NCI-H69 (cell line): ENCODE measurements at regions not wholly inside any gene's neighbourhood (a gene's known extent, or its start where the extent isn't known, plus 50 kb on each side); places are given as distances from the start of the nearest gene placed in this dataset.

ENCODE experiments used
- DNase-seq: peaks from one replicate; lab custom pipeline; 2025; lab: John Stamatoyannopoulos, UW

DNA sequence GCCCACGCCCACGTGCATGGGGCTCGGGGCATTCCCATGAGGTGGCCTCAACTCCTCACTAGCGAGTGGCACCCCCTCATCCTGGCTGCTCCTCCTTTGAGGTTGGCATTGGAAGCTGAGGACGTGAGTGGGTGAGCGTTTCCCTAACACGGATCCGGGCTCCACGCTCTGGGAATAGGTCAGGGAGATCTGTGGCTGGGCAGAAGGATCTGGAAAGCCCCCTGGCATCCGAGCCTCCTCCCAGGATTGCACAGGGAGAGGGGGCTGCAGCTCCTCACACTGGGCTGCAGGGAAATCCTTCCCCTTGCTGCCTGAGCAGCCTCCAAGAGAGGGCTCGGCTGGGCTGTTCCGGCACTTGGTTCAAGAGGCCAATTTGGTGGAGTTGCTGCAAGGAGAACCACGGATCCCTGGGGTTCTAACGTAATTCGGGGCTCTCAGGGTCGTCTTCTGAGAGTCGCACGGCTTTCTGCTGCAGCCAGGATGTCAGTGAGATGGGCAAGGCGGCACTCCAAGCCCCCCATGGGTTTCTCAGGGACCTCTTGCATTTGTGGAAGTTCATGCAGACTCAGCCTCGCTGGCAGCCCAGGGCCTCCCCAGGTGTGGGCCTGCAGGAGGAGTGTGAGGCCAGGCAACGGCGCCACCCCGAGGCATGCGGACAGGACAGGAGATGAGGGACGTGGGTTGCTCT, 1119.0 kb downstream of the BRD1 start:
- no peak for DNase-seq

DNA sequence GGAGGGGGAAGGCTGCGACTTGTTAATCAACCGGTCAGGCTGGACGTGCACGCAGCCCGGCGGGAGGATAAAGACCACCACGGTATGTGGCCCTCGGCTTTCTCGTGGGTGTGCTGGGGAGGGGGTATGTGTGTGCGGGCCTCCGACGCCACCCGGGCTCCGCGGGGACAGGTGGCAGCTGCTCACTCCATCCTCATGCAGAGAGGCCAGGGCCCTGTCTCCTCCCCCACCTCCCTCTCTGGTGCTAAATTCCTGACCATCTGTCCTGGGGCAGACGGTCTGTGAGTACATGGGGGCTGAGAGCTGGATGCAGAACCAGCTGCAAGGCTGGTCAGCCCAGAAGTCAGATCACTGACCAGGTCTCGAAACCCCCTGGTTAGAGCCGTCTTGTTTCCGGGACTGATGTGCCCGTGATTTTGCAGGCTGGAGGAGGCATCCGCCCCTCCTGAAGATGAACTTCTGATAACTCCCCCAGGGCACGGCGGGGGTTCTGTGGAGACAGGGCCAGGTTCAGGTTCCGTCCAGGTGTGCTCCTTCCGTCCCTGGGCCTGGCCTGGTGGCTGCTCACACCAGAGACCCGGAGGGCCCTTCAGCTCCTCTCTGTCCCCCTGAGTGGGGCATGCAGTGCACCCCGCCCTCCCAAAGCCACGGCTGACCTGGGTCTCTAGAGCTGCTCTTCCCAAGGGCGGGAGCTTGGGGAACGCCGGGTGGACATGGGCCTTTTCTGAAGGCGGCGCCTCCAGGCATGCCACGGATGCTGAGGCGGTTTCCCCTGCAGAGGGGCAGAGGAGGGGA, 1119.7 kb downstream of the BRD1 start:
- DNase-seq, result no peak

DNA sequence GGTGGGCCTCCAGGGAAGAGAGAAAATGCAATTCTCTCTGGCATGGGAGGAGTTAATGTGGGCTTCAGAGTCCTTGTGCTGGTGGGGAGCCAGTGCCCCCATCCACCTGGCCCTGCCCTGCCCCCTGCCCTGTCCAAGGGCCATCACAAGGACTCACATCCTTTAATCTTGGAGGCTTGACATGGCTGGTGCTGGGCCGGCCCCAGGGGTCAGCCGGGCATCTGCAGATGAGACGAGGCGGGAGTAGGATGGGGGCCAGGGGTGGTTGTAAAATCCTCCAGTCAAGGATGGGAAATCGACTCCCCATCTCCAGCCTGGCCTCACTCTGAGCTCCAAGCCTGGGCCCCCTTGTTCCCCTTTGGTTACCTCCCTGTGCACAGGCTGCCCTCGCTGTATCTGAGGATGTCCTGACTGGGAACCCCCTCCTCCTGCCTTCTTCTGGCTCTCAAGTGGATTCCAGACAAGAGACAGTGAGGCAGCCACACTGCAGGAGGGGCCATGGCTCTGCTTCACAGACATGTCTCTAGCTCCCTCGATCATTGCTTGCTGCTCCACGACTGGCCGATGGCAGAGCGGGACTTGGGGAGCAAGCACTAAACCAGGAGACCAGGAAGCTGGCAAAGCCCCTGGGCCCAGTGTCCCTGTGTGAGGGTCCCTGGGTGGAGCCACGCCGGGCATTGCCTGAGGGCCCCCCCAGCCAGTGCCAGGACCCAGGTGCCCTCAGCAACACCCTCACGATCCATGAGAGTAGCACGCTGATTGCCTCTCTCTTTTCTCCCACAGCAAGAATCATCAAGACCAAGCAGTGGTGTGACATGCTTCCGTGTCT, 1120.5 kb downstream of the BRD1 start:
- no peak for DNase-seq

DNA sequence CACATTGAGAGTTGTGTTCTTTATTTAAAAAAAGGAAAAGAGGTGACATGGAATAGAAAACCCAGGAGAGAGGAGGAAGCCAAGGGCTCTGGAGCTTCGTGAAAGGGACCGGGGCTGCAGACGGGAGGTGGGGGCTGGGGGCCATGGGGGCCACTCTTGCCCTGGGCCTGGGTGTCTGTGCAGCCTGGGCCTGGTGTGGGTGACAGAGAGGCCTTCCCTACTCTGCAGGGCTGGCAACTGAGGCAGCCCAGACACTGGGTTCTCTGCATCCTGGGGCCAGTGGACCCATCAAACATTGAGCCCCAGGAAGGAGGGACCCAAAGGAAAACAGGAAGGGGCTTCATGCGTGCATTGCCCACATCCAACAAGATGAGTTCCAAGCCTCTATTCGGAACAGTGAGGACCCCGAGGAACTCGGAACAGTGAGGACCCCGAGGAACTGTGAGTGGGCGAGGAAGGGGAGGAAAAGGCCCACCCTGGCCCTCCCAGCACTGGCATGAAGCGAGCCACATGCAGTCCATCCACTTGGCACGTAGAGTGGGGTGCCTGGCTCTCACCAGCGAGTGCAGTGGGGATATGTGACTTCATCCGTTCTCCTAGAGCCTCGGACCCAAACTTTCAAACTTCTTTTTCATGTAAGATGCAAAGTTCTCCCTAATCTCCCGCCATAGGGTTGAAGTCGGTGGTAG, 1121.6 kb downstream of the BRD1 start:
- DNase-seq, result no peak

DNA sequence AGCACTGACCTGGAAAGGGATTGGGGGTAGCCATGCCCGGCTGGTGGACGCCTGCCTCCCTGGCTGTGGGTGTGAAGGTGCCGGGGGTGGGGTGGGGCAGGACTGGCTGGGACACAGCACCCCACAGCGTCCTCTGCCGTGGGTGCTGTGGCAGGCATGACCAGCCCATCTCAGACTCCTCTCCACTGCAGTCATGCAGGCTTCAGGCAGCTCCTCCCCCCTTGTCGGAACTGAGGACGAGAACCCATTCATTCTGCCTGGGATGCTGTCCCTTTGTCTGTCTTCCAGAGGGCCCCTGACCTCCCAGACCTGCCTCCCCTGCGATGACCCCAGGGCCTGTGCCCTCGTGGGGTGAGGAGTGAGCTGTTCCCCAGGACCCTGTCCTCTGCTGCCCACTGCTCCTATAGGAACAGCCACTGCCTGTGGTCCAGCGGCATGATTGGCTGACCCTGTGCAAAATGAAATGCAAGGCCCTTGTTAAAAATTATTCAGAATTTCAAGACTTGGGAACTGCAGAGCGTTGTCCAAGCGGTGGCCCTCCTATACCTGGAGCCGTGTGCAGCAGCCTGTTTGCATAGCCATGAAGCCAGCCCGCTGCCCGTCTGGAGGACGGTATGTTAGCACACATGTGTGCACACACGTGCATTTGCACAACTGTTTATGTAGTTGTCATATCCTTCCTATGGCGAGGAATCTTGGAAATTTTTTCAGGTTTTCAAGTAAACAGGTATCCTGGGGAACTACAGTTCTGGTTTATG, 1122.3 kb downstream of the BRD1 start:
- no peak for DNase-seq

DNA sequence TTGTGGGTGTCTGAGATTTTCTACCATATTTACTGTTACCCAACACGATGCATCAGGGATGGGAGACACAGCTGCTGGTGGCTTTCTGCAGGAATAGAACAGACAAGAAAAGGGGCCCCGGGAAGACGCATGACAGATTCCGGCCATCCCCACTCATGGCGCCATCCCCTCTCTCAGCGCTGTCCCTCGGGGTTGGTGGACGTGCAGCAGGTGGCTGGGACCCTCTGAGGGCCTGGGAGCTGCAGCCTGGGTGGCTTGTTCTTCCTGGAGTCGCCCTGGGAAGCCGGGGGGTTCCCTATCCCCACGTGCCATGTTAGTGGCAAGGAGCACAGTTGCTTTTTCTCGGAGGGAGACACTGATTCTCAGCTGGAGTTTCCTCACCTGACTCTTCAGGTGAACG, 1123.3 kb downstream of the BRD1 start:
- DNase-seq, result no peak

DNA sequence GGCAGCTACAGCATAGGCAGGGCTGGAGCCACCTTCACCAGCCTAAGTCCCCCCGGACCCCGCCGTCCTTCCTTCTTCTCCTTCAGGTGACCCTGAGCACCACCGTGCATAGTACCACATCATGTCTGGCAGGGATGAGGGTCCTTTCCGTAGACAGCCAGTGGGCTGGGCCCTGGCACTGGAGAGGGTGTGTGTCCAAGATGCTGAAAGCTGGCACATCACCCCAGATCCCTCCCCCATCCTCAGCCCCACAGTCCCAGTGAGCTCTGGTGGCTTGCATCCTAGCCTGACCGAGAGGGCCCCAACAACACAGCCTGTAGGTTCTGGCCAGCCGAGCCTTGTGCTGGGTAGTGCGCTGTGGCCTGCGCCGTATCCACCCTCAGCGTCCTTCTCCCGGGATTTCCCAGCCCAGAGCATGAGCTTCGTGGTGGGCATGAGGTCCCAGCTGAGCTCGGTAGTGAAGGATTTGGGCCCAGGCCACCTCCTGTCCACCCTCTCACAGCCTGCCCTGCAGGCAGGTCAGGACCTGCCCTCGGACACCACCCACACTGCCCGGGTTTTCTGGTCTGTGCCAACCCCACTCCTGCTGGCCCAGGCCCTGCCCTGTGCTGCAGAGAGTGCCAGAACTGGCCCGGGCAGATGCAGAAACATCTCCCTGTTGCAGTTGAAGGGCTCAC, 1124.3 kb downstream of the BRD1 start:
- no peak for DNase-seq

DNA sequence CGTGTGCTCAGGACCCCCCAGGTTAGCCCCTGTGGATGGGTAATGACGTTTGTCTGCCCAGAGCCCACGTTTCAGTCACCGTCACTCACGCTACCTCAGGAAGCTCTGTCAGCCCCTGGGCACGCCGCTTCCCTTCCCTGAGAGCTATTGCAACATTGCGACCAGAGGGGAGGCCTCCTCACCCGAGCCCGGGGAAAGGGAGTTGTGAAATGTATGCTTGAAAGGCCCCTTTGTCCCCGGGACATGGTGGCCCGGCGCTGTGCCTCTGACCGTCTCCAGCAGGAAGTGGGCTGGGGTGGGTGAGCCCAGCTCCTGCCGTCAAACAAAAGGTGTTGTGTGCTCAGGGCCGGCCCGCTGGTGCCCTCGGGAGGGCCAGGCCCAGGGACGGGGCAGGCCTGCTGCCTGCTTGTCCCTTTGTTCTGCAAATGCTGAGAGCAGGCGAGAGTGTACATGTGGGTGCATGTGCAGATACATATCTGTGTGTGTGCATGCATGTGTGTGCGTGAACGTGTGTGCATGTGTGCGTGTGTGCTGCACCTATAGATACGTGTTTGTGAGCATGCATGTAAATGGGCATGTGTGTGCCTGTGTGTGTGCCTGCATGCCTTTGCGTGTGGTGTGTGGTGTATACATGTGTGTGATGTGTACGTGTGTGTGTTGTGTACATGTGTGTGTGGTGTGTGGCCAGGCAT, 1125.0 kb downstream of the BRD1 start:
- DNase-seq, result no peak

DNA sequence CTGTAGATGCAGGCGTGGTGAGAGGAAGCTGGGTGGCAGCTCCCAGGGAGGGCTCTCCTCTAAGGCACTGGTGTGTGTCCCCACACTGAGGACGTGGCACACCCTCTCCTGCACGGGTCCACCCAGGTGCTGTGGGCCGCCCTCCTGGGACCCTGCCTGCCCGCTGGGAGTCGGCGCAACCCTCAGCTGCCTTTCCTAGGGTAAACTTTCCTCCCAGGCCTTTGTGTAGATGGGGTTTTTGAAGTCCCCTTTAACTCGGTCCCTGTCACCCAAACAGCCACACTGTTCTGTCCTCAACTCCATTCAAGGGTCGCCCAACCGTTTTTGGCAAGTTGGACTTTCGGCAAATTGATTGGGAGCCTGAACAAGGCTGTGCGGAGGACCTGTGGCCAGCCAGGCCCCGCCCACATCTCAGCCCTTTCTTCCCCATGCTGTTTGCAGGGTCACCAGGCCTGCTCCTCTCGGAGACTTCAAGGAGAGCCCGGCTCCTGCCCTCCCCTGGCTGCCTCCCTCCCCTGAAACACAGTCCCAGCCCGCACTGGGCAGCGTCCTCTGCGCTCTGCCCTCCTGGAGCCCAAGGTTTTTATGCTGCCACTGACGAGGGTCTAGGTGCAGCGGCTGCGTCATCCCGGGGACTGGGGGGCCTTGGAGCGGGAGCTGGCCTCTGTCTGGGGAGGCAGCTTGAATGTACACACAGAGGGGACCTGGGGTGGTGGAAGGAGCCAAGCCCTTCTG, 1126.2 kb downstream of the BRD1 start:
- no peak for DNase-seq

DNA sequence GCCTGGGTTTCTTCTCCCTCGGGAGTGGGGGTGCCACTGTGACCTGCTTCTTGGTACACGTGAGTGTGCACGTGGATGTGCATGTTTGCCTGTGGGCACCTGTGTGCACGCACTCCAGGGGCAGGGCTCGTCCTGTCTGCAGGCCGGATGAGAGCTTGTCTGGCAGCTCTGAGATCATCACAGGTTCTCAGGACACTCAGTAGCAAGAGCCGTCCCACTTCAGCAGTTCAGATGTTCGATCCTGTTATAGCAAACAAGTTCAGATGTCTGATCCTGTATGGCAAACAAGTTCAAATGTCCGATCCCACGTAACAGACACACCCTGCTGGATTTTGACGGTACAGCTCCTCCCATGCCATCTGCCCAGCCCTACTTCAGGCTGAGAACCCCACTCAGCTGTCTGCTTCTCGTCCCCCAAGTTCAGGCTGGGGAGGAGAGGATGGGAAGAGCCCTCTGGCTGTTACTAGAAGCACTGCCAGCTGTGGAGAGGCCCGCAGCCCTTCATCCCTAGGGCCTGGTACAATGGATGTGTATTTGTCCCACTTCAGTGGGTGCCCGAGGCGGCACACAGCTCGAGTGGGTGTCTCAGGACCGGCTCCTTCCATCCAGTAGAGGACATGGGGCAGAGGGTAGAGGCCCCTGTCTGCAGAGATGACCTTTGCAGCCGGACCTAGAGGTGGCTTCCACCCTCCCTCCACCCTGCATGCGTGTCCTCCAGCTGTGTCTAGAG, 1126.9 kb downstream of the BRD1 start:
- DNase-seq, result peak; percentile 11

DNA sequence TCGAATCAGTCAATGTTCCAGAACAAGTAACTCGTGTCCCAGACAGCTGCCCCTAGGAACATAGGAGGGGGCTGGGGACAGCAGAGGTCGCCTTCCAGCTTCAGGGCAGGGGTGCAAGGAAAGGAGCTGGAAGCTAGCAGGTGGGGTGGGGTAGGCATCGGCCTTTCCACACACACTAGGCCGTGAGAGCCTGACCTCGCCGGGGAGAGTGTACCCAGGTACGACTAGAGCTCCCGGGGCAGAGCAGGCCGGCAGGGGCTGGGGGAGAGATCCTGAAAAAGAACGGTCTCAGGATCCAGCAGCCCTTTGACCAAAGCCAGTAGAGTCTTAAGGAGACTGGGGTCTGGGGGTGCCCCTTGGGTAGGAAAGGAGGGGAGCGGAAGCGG, 1127.5 kb downstream of the BRD1 start:
- DNase-seq, result no peak

DNA sequence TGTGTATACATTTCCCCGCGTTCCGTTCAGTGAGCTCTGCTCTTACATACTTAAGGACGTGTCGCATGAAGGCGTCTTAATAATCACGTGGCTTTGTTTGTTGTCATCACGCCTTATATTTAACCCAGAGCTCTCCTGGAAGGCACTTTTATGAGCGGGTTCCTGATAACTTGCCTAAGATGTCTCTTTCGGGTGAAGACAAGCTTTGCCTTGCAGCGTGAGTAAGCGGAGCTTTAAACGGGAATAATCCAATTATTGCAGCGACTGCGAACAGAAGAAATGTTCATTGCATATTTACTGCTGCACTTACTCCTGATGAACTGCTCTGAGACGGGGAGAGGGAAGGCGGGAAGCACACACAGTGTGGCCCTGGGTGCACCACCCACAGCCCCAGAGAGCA, 1128.2 kb downstream of the BRD1 start:
- no peak for DNase-seq

DNA sequence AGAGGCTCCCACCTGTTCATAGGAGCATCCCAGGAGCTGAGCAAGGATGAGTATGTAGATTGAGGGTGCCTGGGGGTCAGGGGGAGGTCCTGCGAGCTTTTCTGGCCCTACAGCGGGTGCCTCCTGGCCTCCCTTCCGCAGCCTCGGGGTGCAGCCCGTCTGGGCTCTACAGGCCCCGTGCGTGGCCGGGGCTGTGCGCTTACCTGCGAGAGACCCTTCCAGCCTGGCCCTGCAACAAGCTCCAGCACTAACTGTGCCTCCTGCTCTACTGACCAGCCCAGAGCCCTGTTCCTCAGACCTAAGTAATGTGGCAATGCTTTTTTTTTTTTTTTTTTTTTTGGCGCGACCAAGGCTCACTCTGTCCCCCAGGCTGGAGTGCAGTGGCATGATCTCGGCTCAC, 1129.1 kb downstream of the BRD1 start:
- no peak for DNase-seq

DNA sequence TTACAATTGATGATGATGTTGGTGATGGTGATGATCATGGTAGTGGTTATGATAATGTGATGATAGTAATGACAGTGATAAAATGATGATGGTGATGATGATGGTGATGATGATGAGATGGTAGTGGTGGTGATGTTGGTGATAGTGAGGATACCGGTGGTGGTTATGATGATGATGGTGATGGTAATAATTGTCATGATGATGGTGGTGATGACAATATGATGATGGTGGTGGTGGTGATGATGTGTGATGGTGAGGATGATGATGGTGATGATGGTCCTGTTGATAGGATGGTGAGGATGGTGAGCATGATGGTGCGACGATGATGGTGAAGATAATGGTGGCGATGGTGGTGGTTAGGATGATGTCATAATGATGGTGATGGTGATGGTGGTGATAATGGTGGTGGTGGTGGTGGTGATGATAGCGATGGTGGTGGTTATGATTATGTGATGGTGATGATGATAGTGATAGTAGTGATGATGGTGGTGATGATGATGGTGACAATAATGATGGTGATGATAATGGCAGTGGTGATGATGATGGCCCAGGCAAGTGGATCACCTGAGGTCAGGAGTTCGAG, 1129.9 kb downstream of the BRD1 start:
- DNase-seq, result no peak

DNA sequence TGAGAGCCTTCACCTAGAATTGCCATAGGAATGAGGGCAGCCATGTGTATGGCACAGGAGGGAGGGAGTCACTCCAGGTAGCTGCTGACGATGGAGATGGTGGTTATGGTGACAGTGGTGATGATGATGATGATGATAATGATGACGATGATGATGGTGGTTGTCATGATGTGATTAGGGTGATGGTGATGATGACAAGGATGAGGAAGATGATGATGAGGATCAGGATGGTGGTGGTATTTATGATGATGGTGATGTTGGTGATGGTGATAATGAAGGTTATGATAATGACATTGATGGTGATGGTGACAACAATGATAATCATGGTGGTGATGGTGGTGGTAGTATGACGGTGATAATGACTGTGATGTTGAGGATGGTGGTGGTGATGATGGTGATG, 1130.5 kb downstream of the BRD1 start:
- no peak for DNase-seq

DNA sequence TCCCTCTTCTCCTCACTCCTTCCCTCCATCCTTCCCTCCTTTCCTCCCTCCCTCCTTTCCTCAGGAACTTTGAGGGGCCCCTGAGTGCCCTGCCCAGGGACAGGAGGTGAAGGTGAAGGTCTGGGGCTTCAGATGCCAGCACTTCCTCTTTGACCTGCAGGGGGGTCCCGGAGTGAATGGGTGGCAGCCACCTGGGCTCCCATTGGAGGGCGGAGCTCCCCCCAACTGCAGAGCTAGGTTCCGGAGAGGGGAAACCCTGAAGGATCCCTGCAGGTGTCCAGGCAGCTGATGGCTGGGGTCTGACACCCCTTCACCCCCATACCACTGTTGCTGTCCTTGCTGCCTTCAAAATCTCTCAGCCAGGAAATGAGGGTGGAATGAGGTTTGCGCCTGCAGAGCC, 1131.3 kb downstream of the BRD1 start:
- DNase-seq, result no peak

DNA sequence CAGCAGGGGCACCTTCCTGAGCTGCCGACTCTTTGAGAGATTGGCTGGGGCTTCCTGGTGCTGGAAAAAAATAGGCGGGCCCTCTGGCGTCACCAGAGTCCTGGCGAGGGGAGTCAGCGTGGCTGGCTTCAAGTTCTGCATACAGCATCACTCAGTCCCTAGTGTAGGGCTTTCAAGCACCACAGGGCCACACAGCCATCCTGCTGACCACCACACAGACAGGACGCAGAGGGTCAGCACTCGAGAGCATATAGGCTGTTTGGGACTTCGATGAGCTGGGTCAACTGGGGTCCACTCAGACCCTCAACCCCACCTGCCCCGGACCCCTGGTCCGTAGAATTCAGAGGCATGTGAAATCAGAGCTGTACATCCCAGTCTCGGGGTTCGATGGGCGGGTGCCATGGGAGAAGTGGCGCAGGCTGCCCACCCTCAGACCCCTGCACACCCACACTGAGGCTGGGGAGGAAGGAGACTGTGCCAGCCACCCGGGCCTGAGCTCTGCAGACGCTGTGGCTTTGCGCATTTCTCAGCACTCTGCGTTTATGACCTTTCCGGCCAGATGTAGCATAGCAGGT, 1131.9 kb downstream of the BRD1 start:
- no peak for DNase-seq

DNA sequence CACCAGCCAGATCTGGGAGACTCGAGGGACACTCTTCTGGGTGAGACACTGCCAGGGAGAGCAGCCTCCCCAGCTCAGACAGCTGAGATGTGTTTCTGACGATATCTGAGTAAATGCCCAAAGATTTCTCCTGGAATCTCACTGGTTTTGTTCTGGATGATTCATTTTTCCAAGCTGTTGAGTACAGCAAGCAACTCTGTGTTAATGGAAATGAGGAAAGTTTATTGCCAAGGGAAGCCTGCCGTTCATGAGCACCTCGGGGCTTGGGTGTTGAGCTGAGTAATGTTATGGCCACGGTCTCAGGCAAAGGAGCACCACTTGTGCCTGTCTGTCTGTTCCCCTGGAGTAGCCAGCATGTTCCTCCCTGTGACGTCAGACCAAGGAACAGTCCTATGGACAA, 1132.4 kb downstream of the BRD1 start:
- DNase-seq, result no peak
